Activated CD4-positive, alpha-beta T cell treated with anti-CD3 and anti-CD28 coated beads, Interleukin-2, amount 50 U/mL, for 48 hours (primary cell): ENCODE measurements at regions not wholly inside any gene's neighbourhood (a gene's known extent, or its start where the extent isn't known, plus 50 kb on each side); places are given as distances from the start of the nearest gene placed in this dataset.
A peak's percentile ranks its signal among the peaks of the same experiment; 100 is the strongest.

Experiments
- DNase-seq, 2 experiments: peaks; one replicate each; pipeline ENCODE4 v3.0.0-alpha.2; 2020

DNA sequence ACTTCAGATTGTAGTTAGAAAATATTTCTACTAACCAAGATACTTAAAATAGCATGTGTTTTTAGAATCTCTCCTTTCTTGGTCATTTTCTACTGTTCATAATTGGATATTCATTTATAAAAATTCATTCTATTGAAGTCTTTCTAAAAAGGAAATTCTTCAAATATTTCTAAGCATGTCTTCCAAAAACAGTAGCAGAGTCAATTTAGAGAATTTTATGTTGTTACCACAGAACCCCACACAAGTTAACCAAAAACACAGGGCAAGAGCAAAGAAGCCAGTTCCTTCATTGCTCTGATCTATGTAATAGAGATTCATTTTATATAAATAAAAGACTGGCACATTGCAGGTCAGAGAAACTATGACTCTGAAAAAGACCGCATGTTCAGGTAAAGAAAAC, 345.1 kb upstream of the PITX2 start:
- DNase-seq, result no peak

DNA sequence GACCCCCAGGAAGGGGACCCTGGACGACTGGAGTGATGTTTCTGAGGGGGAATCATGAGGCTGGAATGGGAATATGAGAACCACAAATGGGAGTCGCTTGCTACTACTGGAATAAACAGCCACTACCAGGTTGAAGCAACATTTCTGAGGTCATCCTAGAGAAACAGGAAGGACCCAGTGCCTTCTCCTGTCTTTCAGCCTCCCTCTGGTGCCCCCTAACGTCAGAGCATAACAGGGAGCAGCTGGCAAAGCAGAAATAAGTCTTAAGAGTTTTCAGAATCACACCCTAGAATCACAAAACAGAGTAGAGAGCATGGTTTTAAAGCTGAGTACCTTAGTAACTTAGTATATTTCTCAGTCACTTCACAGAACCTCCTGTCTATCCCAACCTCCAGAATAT, 347.8 kb upstream of the PITX2 start:
- peak; percentile 0 to 11 for DNase-seq

DNA sequence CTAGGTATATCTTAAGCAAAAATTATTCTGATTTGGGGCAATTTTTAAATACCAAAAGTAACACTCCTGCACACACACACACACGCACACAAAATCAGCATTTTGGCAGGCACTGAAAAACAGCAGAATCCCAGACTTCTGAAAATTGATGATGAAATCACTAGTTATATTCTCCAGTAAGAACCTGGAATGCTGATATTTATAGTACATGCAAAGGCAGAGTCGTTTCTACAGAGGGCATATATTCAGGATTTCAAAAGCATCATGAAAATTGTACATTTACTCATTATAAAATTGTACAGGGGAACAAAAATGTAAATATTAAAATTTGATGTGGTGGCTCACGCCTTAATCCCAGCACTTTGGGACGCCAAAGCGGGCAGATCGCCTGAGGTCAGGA, 352.5 kb upstream of the PITX2 start:
- no peak for DNase-seq

DNA sequence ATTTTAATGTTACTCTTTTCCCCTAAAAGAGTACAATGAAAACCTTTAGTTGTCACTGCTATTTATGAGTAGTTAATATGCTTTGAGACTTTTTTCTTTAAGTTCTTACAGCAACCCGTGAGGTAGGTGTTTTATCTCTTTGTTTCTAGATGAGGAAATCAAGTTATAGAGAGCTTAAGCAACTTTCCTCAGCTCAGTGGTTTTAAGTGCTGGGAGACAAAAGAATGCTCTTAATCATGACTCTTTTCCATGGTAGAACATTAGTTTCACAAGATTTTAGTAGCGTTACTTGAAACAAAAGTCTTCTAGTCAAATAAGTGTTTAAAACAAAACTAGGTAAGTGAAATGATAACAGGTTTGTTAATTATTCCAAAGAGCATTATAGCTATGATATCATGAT, 354.7 kb upstream of the PITX2 start:
- no peak for DNase-seq

DNA sequence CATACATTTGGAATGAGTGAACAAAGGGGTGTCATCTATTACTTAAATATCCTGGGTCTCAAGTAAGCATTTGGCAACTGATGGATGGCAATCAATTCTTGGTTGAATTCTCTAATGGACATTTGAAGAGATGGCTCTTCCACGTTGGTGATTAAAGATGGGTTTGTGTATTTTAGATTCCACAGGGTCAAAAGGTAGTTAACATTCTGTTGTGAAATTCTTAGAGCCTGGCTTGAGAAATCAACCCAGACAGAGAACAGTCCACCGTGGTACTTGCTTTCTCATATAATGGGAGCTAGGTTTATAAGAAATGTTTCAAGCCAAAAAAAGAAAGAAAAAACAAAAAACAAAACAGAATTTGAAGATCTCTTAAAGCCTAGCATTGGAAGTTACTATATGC, 355.9 kb upstream of the PITX2 start:
- no peak for DNase-seq

DNA sequence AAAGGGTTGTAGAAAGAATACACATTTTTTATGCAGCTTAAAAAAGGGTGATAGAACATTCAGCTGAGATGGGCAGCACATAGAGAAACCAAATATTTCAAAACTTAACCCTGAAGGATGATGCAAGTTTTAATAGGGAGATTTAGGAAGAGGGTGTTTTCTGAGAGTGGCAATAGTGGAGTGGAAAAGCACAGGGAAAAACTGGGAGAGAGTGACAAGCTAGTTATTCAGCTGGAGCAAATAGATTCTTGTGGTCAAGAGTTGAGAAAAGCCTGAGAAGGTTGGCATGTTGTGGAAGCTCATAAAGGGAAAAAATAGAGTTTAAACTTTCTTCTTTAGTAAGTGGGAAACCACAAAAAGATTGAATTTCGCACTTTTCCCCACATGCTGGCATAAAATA, 359.6 kb upstream of the PITX2 start:
- DNase-seq, result no peak

DNA sequence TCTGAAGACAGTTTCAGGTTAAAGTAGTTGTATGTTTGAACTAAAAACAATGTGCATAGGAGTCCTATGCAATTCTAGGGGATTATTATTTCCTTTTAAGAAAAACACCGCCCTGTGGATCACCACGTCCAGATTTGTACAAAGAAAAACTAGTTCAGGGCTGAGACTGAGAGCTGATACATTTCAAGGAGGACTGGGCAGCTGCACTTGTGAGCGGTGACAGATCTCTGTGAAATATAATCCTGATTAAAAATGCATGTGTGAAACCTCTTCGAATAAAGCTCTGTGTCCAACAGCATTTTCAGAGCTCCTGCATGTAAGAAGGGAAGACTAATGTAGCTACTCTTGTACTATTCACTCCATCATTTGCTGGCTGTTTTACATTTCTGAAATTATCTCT, 365.8 kb upstream of the PITX2 start:
- no peak for DNase-seq

DNA sequence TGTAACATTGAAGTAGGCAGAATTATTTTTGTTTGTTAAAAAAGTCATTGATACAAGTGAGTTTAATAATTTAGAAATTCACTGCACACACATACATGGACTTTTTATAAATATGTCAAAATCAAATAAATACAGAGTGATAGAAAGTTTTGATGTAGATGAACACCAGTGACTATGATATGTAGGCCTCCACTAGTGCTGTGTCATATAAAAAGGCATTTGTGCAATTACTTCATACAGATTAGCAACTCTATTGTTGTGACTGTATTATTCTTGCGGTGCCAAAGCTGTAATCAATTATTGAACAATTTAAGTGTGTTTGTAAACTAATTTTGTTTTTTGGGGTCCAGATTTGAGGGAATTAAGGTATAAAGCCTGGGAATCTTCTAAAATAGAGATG, 366.2 kb upstream of the PITX2 start:
- no peak for DNase-seq

DNA sequence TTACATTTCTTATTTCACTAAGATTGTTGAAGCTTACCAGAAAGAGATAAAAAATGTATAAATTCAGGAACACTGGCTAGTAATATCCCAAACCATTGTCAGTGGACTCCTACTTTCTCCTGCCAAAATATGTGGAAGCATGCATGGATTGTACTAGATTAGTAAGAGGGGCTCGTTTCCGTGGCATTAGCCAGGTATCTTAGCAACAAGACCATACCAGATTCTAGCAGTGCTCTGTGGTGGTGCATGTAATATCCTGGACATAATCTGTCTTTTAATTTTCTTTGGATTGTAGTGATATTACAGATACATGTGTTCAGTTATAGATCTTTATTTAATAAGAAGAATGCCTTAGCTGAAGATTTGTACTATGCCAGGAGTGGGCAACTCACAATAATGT, 371.9 kb upstream of the PITX2 start:
- DNase-seq, result no peak

DNA sequence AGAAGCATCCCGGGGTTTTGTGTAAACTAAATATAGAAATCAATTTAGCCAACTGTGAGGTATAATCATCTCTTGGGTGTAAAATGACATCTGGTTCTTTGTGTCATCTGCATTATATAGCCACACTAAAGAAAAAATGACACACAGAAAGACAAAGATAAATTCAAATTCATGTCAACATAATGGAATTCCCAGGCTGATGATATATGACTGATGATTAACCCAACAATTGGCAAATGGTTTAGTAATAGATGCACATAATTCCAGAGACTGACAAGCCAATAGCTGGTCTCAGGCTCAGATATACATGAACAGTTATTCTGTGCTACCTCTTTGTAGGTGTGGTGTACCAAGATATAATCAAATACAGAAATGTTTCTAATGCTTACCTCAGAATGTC, 375.4 kb upstream of the PITX2 start:
- no peak for DNase-seq

DNA sequence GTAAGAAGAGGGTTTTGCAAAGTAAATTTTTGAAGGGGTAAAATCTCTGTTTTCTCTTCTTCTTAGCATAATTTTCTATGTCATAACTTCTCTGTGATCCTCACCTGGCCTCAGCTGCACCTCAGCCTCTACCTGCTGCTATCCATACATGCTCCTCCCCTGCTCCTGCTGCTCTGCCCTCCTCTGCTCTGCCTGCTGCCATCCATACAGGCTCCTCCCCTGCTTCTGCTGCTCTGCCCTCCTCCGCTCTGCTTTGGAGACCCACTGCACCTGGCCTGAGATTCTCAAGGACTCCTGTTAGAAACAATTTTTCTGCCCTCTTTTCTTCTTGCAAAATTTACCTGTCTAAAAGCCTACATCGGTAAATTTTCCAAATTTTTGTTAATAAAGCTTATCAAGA, 388.6 kb upstream of the PITX2 start:
- no peak for DNase-seq

DNA sequence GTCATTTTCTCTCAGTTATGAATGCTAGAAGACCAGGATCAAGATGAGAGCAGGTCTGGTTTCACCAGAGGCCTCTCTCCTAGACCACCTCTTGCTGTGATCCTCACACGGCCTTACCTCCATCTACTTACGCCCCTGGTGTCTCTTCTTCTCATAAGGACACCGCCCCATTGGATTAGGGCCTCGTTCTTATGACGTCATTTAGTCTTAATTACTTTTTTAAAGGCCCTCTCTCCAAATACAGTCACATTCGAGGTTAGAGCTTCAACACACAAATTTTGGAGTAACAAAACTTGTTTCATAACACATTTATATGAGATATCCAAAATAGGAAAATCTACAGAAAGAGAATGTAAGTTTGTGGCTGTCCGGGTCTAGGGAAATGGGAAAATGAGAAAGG, 391.0 kb upstream of the PITX2 start:
- no peak for DNase-seq

DNA sequence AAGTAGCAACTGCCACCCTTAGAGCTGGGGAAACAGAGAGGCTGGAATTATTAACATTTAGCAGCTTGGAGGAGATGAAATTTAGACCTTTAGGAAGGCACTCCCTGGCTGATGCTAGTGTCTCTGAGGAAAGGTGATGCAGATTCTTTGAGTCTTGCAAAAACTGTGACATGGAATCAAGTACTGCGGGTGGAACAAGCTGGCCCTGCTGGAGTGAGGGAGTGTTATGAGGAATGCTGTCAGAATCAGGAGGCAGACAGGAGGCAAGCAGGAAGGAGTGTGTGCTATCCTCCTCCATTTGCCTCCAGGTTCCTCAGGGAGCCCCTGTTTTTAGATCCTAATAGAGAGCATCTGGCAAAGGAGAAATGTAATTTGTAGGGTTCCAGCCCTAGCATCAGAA, 391.7 kb upstream of the PITX2 start:
- DNase-seq, result no peak

DNA sequence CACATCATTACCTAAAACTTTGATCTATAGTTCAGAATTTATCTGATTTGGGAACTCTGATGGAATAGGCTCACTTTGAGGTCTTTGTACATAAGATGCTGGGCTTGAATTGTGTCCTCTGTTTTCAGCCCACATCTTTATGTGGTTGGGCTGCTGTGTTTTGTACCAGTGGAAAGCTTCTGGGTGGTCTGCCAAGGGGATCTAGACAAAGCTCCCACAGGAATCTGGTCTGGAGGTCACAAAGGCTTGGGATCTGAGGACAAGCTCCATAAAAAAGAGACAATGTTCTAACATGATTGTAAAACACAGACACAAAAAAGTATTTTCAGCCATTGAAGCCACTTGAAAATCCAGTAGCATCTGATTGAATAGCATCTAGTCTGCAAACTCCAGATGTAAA, 393.5 kb upstream of the PITX2 start:
- no peak for DNase-seq

DNA sequence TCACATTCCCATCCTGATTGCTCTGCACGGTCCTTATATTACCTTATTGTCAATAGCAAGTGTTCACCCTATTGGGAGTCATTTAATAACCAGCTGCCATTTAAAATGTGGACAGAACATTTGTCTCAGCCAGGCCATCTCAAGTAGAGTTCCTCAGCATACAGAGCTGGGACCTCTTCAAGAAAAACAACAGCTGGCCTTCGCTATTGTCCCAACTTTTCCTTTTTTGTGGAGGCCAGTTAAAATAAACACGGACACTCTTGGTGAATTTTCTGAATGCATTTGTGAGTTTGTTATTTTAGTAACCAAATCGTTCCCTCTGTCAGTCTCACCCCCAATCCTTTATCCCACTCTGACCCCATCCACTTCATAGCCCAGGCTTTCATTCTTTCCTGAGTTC, 395.3 kb upstream of the PITX2 start:
- DNase-seq, result no peak

DNA sequence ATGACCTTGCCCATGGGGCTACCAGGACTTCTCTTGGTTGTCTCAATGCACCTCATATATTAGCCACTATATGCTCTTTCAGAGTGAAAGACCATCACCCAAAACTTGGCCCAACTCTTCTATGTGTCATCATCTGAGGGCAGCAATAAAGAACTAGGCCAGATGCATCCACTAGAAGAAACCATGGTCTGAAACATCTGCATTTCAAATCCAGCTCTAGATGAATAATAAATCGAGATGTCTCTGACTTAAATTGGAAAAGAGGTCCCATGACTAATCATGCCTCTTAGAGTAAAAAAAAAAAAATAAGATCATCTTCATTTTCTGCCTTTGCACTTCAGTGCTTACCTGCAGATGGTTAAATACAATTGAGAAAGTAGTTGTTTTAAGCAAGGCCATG, 397.6 kb upstream of the PITX2 start:
- no peak for DNase-seq

DNA sequence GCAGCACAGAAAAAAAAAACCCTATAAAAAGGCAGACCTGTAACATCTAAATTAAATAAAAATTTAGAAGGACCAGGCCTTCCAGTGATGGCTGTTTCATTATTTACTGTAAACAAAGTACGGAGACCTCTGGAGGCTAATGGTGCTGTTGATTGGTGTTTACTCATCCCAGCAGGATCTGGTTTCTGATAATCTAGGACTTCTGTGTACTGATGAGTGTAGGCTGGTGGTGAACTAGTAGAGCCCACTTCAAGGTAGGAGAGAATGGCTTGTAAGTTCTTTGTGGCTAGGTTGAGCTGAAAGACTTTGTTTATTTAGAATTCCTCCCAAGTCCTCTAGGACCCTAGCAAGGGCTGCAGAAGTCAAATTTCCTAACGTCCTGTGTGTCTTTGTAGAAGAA, 398.1 kb upstream of the PITX2 start:
- no peak for DNase-seq

DNA sequence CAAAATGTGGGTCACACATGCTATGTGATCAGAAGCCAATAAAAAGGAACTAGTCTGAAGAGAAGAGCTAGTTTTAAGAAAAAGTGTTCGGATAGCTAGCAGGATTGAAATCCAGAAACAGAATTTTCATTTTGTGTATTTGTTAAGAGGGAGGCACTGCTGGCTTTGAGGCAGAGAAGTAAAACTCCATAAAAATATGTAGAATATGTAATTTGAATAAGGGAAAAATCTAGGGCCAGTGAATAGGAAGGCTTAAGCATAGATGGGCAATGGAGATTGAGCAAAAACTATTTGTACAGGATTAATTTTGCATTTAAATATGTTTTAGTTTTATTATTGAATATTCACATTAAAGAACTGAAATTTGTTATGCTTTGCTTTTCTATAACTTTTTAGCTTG, 399.9 kb upstream of the PITX2 start:
- DNase-seq, result no peak

DNA sequence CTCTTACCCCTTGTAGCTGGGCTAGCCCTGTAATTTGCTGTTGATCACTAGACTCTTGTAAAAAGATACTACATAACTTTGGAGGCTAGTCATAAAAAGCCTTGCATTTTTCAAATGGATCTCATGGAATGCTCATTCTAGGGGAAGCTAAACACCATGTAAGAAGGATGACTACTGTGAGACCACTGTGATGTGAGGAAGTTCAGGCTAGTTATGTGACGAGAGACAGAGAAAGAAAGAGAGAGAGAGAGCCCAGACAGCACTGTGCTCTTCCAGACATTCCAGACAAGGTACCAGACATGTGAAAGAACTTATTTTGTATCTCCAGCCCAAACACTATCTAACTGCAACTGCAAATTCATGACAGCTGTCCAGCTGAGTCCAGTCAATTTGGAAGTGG, 404.6 kb upstream of the PITX2 start:
- DNase-seq, result no peak

DNA sequence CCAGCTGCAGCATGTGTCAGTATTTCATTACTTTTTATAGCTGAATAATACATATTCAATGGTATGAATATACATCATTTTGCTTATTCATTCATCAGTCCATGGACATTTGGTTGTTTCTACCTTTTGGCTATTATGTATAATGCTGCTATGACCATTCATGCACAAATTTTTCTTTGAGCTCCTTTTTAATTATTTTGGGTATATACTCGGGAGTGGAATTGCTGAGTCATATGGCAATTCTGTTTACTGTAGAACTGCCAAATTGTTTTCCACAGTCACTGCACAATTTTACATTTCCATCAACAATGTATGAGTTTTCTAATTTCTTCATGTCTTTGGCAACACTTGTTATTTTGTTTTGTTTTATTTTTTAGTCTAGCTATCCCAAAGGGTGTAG, 405.9 kb upstream of the PITX2 start:
- DNase-seq, result no peak

DNA sequence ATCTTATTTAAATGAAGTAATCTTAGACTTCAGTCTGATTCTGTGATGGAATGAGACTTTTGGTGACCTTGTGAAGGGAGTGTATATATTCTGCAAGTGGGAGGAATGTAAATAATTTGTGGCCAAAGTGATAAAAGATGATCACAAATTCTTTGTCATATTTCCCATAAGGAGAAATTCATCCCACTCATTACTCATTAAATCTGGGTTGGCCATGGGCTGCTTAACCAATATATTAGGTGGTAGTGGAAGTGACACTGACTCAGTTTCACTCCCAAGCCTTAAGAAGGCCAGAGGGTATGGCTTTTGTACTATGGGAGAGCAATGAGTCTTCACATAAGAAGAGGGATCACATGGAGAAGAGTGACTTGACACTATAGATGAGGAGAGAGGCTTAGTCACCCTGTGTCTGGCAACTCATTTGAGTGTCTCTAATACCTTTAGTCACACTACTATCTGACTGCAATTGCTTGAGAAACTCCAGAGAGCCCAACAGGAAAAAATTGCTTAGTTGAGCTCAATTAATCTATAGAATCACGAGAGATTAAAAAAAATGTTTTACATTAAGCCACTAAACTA, 408.2 kb upstream of the PITX2 start:
- no peak for DNase-seq

DNA sequence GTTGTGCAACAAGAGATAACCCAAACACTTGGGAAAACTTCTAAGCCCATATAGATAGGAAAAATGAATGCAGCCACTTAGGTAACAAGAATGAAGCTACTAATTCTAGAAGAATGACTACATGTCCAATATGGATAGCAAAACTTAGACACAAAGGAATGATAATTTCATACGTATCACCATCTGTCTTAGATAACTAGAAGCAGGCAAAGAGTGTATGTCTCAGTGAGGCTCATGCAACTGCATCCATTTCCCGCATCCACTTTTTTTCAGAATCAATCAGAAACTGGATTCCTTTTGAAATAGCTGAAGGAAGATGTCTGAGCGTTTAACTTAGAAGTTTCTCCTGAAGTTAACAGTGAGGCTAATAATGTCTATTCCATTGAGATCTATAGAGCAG, 408.7 kb upstream of the PITX2 start:
- no peak for DNase-seq

DNA sequence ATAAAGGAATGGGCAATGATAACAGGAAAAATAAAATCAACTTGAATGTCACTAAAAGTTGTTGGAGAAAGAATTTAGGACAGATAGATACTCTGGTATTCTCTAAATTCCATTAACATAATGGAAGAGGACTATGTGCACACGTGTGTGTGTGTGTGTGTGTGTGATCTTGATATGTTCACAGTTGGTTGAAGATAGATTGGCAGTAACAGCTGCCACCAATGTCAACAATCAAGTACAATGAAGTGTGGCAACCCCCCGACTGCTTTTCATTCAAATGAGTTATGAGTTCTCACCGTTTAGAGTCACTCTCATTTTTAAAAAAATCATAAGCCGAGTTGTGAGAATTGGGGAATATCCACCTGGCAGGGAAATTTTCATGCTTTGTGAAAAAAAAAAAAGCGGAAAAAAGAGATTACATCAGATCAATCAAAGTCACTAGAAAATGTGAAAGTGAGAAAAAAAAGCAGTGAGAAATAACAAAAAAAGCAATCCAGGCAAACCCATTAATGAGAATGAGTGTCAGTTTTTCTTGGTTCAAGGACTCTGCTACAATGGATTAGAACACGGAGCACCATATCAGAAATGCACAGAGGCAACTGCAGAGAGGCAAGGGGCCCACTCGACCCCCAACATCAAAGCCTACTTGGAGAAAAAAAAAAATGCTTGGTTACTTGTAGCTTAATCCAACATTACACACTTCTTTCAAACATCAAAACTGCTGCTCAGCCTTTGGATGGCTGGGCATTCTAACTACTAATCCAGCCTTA, 414.9 kb upstream of the PITX2 start:
- no peak for DNase-seq

DNA sequence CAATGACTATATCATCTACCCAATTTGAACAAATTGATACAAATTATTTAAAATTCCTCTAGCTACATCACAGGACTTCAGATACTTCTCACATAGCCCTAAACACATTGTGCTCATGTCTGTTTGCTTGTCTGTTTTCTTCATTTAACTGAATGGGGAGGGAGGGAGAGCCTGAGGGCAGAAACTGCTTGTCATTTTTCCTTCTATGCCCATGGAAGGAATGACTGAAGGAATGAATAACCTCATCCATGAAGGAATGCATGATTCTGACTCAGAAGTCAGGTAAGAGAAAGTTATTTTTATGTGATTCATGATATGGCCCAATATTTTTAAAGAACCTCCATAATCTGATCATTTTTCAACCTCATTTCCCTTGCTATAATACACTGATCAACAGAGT, 418.0 kb upstream of the PITX2 start:
- no peak for DNase-seq

DNA sequence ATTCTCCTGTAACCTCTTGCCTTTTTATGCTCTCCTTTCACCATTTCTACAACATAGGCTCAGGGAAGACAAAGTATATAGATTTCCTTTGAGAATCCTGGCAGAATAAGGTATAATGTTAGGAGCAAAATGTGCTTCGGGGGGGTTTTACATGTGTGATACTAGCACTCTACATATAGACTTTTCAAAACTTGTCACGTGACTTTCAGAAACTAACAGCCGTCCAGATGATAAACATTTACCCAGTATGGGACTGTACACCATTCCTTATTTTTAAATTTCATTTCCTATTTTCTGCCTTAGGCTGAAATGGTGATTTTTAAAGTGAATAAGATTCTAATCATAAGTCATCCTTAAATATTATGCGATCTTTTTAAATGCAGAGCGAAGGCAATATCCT, 420.4 kb upstream of the PITX2 start:
- DNase-seq, result no peak
